ENCODE measurements at regions not wholly inside any gene's neighbourhood (a gene's known extent, or its start where the extent isn't known, plus 50 kb on each side); places are given as distances from the start of the nearest gene placed in this dataset.
"Not testable (repeated sequence)": the region's sequence is repeated elsewhere in the genome, so short reads cannot be mapped to it uniquely, and the experiment has no call there.

DNA sequence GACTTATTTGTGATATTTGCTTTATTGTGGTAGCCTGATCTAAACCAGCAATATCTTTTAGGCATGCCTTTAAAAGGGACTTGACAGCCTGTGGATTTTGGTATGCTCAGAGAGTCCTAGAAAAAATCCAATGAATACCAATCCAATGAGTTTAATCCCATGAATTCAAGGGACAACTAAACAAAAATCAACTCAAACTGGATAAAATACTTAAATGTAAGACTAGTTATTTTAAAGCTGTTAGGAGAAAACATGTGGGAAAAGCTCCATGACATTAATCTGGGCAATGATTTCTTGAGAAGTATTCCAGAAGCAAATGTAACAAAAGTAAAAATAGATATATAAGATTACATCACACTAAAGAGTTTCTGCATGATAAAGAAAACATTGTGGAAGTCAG lies 711.5 kb upstream of the PITX2 start:
- no peak for DNase-seq (ENCODE audit: extremely low read depth, low read depth)
- no peak overlapping the region for H3K4me3 ChIP-seq (replicated peaks; ENCODE audit: low read depth, low read length)
- TF ChIP-seq, protein P1, sequence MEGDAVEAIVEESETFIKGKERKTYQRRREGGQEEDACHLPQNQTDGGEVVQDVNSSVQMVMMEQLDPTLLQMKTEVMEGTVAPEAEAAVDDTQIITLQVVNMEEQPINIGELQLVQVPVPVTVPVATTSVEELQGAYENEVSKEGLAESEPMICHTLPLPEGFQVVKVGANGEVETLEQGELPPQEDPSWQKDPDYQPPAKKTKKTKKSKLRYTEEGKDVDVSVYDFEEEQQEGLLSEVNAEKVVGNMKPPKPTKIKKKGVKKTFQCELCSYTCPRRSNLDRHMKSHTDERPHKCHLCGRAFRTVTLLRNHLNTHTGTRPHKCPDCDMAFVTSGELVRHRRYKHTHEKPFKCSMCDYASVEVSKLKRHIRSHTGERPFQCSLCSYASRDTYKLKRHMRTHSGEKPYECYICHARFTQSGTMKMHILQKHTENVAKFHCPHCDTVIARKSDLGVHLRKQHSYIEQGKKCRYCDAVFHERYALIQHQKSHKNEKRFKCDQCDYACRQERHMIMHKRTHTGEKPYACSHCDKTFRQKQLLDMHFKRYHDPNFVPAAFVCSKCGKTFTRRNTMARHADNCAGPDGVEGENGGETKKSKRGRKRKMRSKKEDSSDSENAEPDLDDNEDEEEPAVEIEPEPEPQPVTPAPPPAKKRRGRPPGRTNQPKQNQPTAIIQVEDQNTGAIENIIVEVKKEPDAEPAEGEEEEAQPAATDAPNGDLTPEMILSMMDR (IDR thresholded peaks at IDR 0.05; ENCODE audit: low read depth, low read length, missing control alignments) = no peak

DNA sequence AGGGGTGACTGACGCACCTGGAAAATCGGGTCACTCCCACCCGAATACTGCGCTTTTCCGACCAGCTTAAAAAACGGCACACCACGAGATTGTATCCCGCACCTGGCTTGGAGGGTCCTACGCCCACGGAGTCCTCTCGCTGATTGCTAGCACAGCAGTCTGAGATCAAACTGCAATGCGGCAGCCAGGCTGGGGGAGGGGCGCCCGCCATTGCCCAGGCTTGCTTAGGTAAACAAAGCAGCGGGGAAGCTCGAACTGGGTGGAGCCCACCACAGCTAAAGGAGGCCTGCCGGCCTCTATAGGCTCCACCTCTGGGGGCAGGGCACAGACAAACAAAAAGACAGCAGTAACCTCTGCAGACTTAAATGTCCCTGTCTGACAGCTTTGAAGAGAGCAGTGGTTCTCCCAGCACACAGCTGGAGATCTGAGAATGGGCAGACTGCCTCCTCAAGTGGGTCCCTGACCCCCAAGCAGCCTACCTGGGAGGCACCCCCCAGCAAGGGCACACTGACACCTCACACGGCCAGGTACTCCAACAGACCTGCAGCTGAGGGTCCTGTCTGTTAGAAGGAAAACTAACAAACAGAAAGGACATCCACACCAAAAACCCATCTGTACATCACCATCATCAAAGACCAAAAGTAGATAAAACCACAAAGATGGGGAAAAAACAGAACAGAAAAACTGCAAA lies 714.5 kb upstream of the PITX2 start:
- H3K4me3 ChIP-seq (replicated peaks; ENCODE audit: low read depth, low read length); DNase-seq (ENCODE audit: extremely low read depth, low read depth): not testable (repeated sequence)

DNA sequence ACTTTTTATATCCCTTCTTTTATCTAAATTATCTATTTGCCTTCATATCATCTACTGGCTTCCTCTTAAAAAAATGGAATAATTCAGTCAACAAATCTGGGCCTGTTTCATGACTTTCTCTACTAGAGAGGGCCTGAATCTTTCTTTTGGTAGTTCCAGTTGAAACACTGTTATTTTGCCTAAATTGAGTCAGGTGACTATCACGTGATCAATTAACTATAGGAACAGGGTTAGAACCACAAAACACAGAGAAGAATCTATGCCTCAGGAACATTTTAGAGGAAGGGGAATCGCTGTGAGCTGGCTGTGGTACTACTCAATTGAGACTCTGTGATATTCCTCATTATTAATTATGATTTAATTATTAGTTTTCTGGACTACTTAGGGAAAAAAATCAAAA lies 736.7 kb upstream of the PITX2 start:
- no peak overlapping the region for H3K4me3 ChIP-seq (replicated peaks; ENCODE audit: low read depth, low read length)
- DNase-seq (ENCODE audit: extremely low read depth, low read depth) = no peak
- TF ChIP-seq, protein P1 (IDR thresholded peaks at IDR 0.05; ENCODE audit: low read depth, low read length, missing control alignments) = no peak

DNA sequence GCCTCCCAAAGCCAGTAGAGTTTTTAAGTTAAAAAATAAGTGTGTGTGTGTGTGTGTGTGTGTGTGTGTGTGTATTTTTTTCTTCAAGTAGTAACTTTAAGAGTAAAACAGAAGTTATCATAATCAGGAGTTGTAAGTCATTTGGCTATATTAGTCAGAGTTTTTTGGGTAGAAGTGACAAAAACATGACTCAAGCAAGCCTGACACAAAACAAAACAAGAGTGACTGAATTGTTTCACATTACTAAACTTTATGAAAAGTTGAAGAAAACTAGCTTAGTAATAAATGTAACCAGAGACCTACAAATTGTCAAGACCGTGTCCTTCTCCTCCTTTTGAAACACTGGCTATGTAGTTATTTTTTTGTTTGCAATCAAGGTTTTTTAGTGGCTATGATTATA lies 738.0 kb upstream of the PITX2 start:
- H3K4me3 ChIP-seq (replicated peaks; ENCODE audit: low read depth, low read length) = no peak overlapping the region
- TF ChIP-seq, protein P1 (IDR thresholded peaks at IDR 0.05; ENCODE audit: low read depth, low read length, missing control alignments) = no peak
- no peak for DNase-seq (ENCODE audit: extremely low read depth, low read depth)

DNA sequence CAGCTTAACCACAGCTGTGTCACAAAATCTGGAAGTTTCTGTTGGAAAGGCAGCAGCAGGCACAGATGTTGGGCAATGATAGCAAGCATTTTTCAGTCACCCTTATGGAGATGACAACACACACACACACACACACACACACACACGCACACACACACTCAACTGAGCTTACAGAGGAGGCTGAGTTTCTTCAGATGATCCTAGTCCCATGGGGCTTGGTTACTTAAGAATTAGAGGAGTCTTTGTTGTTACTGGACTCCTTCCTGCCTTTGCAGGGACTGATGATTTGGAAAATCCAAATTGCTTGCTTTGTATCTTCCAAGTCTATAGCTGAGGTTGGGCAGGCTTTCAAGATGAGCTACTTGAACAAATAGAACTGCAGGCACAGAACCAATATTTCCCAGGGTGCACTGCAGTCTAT lies 740.1 kb upstream of the PITX2 start:
- TF ChIP-seq, protein P1 (IDR thresholded peaks at IDR 0.05; ENCODE audit: low read depth, low read length, missing control alignments) = no peak
- no peak overlapping the region for H3K4me3 ChIP-seq (replicated peaks; ENCODE audit: low read depth, low read length)
- no peak for DNase-seq (ENCODE audit: extremely low read depth, low read depth)

DNA sequence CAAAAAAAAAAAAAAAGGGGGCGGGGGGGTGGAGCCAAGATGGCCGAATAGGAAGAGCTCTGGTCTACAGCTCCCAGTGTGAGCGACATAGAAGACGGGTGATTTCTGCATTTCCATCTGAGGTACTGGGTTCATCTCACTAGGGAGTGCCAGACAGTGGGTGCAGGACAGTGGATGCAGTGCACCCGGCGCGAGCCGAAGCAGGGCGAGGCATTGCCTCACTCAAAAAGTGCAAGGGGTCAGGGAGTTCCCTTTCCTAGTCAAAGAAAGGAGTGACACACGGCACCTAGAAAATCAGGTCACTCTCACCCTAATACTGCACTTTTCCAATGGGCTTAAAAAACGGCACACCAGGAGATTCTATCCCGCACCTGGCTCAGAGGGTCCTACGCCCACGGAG lies 755.0 kb upstream of the PITX2 start:
- not testable (repeated sequence) for DNase-seq (ENCODE audit: extremely low read depth, low read depth); H3K4me3 ChIP-seq (replicated peaks; ENCODE audit: low read depth, low read length)

DNA sequence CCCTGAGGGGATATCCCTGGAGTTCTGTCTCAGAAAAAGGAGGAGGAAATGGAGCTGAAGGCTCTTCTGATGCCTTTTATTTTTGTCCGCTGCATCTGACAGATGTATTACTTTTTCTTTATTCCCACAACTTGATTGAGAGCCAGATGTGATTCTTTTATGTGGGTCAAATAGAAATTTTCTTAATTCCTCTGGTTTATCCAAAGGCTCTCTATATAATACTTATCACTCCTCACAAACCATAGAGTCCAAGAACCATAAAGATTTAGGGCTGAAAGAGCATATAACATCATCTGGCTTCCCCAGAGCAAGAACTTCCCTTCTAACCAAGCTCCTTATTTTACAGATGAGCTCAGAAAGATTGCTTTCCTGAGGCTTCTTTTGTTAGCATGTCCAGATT lies 756.7 kb upstream of the FAM241A start:
- DNase-seq (ENCODE audit: extremely low read depth, low read depth) = no peak
- H3K4me3 ChIP-seq (replicated peaks; ENCODE audit: low read depth, low read length) = no peak overlapping the region
- TF ChIP-seq, protein P1 (IDR thresholded peaks at IDR 0.05; ENCODE audit: low read depth, low read length, missing control alignments) = no peak

DNA sequence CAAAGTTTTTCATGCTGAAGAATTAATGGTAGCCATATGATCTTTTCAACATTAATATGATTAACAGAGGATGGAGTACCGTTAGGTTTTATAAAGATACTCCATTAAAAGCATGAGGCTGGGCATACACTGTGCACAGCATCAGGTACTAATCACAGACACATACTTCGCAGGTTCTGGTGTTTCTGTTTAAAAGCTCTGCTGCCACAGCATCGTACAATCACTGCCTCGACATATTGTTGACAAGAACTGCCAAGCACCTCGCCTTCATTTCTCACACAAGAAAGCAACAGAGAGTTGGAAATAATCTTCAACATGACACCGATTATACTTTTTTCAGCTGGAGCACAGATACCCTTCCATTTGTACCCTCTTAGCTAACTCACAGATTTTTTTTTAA lies 753.4 kb upstream of the FAM241A start:
- H3K4me3 ChIP-seq (replicated peaks; ENCODE audit: low read depth, low read length) = no peak overlapping the region
- DNase-seq (ENCODE audit: extremely low read depth, low read depth) = no peak
- TF ChIP-seq, protein P1 (IDR thresholded peaks at IDR 0.05; ENCODE audit: low read depth, low read length, missing control alignments) = no peak

All from HFF-Myc (cell line).